Activated T-helper 2 cell treated with anti-CD3 and anti-CD28 coated beads, Interferon-gamma antibody, Interleukin-2, Interleukin-4, amounts not matched to agents 10 μg/mL and 5 μg/mL and 100 μg/mL, durations not matched to agents 14 hours and 24 hours and 36 hours (primary cell): ENCODE measurements at regions not wholly inside any gene's neighbourhood (a gene's known extent, or its start where the extent isn't known, plus 50 kb on each side); places are given as distances from the start of the nearest gene placed in this dataset.

ENCODE experiments used
- DNase-seq: peaks from one replicate; pipeline ENCODE4 v3.0.0; 2021; ENCODE audit warnings: low spot score
- H3K27ac Mint-ChIP-seq: one replicate; pipeline ENCODE4 v1.8.0; 2021; ENCODE audit warnings: mixed read lengths
- H3K27me3 Mint-ChIP-seq: one replicate; pipeline ENCODE4 v1.8.0; 2021; ENCODE audit warnings: low read depth, mixed read lengths
- H3K36me3 Mint-ChIP-seq: one replicate; pipeline ENCODE4 v1.8.0; 2021; ENCODE audit warnings: low read depth, mixed read lengths
- H3K4me1 Mint-ChIP-seq: one replicate; pipeline ENCODE4 v1.8.0; 2021; ENCODE audit warnings: low read depth, mixed read lengths
- H3K4me3 Mint-ChIP-seq: one replicate; pipeline ENCODE4 v1.8.0; 2021; ENCODE audit warnings: low read depth, mild to moderate bottlenecking, moderate library complexity, mixed read lengths
- H3K9me3 Mint-ChIP-seq: one replicate; pipeline ENCODE4 v1.8.0; 2021; ENCODE audit warnings: mixed read lengths
- intact Hi-C: fragments of 100-400 bp; cut with micrococcal nuclease; formaldehyde crosslinking; loops from one replicate; pipeline ENCODE4 v1.15.1; 2023

DNA sequence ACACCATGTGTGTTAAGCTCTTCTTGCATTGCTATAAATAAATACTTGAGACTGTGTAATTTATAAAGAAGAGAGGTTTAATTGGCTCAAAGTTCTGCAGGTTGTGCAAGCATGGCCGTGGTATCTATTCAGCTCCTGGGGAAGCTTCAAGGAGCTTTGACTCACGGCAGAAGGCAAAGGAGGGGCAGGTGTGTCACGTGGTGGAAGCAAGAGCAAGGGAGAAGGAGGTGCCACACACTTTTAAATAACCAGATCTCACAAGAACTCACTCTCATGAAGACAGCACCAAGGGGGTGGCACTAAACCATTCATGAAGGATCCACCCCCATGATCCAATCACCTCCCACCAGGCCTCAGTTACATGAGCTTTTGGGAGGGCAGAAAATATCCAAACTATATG is 193.7 kb downstream of the ERMARD start:
- no peak overlapping the region for H3K4me3 Mint-ChIP-seq

DNA sequence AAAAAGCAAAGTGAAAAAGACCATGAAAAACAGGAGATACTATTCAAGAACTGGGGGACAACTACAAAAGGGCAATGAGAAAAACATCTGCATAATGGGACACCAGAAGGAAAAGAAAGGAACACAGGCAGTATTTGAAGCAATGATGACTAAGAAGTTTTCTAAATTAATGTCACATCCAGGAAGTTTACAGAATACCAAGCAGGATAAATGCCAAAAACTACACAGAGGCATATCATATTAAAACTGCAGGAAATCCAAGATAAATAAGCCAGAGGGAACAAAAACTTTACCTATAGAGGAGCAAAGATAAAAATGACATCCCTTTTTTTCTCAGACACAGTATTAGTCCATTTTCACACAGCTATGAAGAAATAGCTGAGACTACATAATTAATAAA is 193.0 kb downstream of the ERMARD start:
- DNase-seq, result no peak
- intact Hi-C loops, result no loop called here
- H3K36me3 Mint-ChIP-seq, result peaks cover 4% of the 10 kb centered on the region
- H3K9me3 Mint-ChIP-seq, result peaks cover 21% of the 10 kb centered on the region
- no peak overlapping the region for H3K4me3 Mint-ChIP-seq
- no peak overlapping the region for H3K27ac Mint-ChIP-seq
- peaks cover 19% of the 10 kb centered on the region for H3K27me3 Mint-ChIP-seq
- H3K4me1 Mint-ChIP-seq, result peaks cover 18% of the 10 kb centered on the region

More for the DNA sequence above, 193.7 kb downstream of the ERMARD start:
- Mint-ChIP-seq H3K36me3 (peaks cover 4% of the 10 kb centered on the region), H3K27me3 (peaks cover 22% of the 10 kb centered on the region), H3K4me1 (peaks cover 18% of the 10 kb centered on the region), H3K9me3 (peaks cover 21% of the 10 kb centered on the region), H3K27ac (no peak overlapping the region)
- intact Hi-C loops, result no loop called here
- no peak for DNase-seq

DNA sequence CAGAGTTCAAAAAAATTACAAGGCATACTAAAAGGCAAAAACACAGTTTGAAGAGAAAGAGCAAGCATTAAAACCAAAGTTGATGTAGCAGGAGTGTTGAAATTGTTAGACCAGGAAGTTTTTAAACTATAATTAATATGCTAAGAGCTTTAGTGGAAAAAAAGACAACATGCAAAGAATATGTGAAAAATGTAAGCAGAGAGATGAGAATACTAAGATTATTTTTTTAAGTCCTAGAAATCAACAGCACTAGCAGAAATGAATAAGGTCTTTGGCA is 192.6 kb downstream of the ERMARD start:
- peaks cover 15% of the 10 kb centered on the region for H3K27me3 Mint-ChIP-seq
- peaks cover 18% of the 10 kb centered on the region for H3K4me1 Mint-ChIP-seq
- DNase-seq, result no peak
- intact Hi-C loops, result no loop called here
- peaks cover 21% of the 10 kb centered on the region for H3K9me3 Mint-ChIP-seq
- no peak overlapping the region for H3K27ac Mint-ChIP-seq
- no peak overlapping the region for H3K4me3 Mint-ChIP-seq
- peaks cover 4% of the 10 kb centered on the region for H3K36me3 Mint-ChIP-seq

DNA sequence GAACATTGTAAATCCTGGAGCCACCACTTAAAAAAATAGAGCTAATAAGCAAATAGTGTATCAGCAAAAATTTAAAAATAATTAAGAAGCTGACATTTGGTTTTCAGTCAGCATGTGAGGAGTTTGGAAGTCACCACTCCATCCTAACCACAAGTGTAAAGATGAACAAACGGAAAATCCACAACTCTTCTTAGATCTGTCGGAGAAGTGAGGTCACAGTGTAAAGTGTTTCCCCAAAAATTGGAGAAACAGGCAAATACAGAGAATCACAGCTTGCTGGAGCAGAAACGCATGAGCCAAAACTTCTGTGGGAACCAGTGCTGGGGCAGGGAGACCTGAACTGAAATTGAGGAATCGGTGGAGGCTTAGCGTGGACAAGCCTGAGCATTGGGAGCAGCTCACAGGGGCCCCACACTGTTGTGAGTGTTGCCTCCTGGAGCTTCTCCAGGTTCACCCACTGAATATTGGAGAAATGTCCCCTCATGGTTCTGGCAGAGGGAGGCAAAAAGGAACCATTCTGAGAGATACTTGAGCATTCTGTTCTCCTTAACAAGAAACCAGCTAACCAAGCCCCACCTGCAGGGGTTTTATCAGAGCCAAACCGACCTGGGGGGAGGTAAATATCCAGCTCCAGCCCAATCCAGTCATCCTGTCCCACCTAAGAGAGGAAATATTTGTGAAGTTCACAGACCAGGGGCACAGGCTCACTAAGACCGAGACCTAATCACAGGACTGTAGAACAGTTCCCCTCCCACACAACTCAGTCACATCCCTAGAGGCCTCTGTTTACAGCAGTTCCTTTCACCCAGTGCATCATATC is 192.0 kb downstream of the ERMARD start:
- Mint-ChIP-seq H3K9me3 (peaks cover 21% of the 10 kb centered on the region), H3K27ac (no peak overlapping the region), H3K4me1 (peaks cover 18% of the 10 kb centered on the region), H3K4me3 (no peak overlapping the region), H3K27me3 (peaks cover 15% of the 10 kb centered on the region), H3K36me3 (peaks cover 4% of the 10 kb centered on the region)
- intact Hi-C loops, result no loop called here
- no peak for DNase-seq

DNA sequence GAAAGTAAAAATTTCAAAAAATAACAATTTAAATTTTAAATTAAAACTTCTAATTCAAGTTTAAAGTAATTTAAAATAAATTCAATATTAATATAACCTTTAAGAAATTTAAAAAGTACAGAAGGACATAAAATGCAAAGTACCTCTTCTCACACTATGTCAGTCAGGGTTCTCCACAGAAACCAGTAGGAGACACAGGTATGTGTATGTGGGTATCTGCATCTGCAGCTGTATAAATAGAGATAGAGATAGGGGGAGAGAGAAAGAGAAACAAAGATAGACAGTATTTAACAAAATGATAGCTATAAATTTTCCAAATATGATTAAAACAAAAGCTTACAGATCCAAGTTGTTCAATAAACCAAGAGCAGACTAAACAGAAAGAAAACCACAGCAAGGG is 190.8 kb downstream of the ERMARD start:
- H3K4me1 Mint-ChIP-seq, result peaks cover 17% of the 10 kb centered on the region
- H3K27ac Mint-ChIP-seq, result no peak overlapping the region
- H3K4me3 Mint-ChIP-seq, result no peak overlapping the region
- DNase-seq, result no peak
- peaks cover 21% of the 10 kb centered on the region for H3K9me3 Mint-ChIP-seq
- intact Hi-C loops, result no loop called here
- H3K36me3 Mint-ChIP-seq, result peaks cover 4% of the 10 kb centered on the region
- peaks cover 9% of the 10 kb centered on the region for H3K27me3 Mint-ChIP-seq

DNA sequence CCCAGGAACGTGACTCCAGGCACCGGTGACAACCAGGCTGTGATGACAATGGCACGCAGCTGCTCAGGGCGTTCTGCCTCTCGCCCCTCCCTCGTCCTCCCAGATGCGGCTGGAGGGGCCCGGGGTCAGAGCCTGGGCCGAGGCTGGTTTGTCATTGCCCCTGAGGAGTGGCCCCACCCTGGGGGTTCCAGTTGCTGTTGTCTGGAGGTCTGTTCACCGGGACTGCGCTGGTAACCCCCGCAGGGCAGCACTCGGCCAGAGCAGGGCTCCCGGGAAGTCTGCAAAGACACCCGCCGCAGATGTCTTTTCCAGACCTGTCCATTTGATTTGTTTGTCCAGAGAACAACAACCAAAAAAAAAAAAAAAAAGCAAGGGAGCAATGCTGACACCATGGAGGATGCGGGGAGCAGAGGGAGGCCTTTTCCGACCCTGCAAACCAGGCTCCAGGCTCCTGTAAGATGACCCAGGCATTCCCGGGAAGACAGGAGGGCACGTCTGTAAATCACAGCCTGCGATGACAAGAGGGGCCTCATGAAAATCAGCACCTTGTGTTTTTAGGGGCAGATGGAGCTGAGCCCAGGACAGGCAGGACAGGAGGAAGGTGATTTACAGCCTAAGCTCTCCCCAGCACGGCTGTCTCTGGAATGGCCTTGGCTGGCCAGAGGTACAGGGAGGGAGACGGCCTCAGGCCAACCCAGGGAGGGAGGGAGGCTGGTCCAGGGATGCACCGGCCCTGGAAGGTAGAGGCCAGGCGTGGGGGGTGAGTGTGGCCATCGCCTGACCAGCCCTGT is 189.3 kb downstream of the ERMARD start:
- no peak for DNase-seq
- peaks cover 5% of the 10 kb centered on the region for H3K27me3 Mint-ChIP-seq
- H3K36me3 Mint-ChIP-seq, result peaks cover 4% of the 10 kb centered on the region
- intact Hi-C loops, result no loop called here
- peaks cover 21% of the 10 kb centered on the region for H3K9me3 Mint-ChIP-seq
- no peak overlapping the region for H3K4me3 Mint-ChIP-seq
- H3K27ac Mint-ChIP-seq, result no peak overlapping the region
- H3K4me1 Mint-ChIP-seq, result peaks cover 5% of the 10 kb centered on the region

DNA sequence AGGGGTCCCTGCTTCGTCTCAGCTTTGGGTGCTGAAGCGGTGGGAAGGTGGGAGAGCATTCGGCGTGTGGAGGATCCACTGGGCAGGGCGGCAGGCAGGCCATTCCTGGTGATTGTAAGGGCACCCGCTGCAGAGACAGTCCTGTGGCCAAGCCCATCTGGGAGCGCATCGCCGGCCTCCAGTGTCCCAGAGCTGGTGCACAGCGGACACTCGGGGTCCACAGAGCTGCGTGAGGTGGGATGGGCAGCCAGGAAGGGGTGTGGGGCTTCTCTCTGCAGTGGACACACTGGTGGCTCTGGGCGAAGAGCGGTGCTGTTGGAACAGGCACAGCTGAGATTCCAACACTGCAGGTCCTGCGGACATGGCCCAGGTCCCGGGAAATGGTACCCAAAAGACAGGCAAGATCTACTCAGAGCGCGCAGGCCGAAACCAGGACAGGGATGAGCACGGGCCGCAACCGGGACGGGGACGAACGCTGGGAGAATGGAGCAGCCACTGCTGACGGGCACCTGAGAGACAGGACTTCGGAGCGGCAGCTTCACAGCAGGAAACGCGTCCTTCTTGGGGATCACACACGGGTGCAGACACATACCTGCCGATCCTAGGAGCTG is 188.2 kb downstream of the ERMARD start:
- intact Hi-C loops, result no loop called here
- no peak for DNase-seq
- peaks cover 4% of the 10 kb centered on the region for H3K36me3 Mint-ChIP-seq
- no peak overlapping the region for H3K4me3 Mint-ChIP-seq
- peaks cover 14% of the 10 kb centered on the region for H3K9me3 Mint-ChIP-seq
- H3K27me3 Mint-ChIP-seq, result peaks cover 5% of the 10 kb centered on the region
- H3K27ac Mint-ChIP-seq, result no peak overlapping the region
- H3K4me1 Mint-ChIP-seq, result peaks cover 5% of the 10 kb centered on the region

DNA sequence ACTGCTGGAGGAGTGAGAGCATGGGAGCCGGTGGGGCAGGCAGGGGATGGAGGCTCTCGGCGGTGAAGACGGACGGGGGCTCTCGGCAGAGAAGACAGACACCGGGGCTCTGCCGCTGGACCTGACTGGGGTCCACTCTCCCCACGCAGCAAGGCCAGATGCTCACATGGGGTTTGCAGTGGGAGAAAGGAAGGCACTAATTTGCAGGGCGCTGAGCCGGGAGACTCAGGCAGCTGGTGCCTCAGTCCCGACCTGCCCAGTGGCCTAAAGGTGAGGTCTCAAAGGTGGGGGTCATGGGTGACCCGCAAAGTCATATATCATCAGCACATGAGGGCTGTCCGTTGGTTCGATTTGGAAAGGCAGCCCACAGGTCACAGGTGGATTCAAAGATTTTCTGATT is 187.3 kb downstream of the ERMARD start:
- Mint-ChIP-seq H3K27me3 (peaks cover 3% of the 10 kb centered on the region), H3K36me3 (no peaks in the 10 kb centered on the region), H3K4me1 (peaks cover 2% of the 10 kb centered on the region), H3K4me3 (no peak overlapping the region), H3K9me3 (peaks cover 5% of the 10 kb centered on the region), H3K27ac (no peak overlapping the region)
- no peak for DNase-seq
- intact Hi-C loops, result no loop called here

DNA sequence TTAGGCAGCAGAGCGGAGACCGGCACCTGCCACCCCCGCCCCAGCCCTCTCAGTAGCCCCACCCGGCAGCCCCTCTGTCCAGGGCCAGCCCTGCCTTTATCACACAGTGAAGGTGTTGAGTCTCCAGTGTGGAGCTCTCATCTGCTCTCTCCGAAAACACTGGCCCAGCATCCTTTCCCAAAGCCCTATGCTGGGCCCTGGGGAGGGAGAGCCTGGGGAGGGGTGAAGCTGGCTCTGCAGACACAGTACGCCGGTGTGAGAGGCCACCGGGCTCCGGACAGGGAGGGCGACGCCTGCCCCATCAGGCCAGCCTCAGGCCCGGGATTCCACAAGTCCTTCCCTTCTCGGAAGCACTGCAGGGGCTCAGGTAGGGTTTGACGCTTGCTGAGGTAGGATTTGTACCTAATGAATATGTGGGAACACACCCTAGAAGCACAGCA is 186.9 kb downstream of the ERMARD start:
- DNase-seq, result no peak
- Mint-ChIP-seq H3K4me3 (no peak overlapping the region), H3K27ac (no peak overlapping the region), H3K9me3 (peaks cover 2% of the 10 kb centered on the region), H3K27me3 (peaks cover 3% of the 10 kb centered on the region), H3K4me1 (peaks cover under 1% of the 10 kb centered on the region), H3K36me3 (no peaks in the 10 kb centered on the region)
- intact Hi-C loops, result no loop called here

DNA sequence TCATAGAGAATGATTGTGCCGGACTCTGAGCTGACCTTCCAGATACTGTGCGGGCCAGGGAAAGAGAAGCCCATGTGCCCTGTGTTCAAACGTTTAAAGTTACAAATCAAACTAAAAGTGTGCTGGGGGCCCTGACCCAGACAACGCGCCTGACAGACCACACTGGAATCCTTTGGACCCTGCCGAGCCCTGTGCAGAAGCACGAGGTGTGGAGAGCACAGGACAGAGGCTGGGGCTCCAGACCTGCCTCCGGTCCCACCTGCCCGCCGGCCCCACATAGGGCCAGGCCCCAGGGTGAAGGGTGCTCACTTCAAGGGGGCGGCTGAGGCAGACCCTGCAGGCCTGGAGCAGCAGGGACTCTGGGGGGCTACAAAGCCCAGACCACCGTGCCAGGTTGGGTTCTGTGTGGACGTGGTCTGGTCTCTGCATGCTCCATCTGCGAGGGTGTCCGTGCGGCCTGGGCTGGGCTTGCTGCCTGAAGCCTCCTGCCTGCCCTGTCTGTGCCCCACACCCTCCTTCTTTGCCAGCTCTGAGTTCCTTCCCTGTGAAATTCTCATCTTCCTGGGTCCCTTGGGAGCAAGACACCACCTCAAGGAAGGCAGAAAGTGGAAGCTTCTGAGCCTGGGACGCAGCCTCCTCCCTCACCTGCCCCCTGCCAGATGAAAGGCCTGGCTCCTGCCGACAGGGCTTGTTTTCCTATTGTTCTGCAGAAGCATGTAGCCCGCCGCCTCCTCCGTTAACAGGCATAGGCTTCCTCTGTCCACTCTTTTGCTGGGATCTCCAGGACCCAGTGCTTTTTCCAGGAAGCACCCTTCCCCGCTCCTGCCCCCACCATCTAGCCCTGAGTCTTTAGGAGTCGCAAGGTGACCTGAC is 186.2 kb downstream of the ERMARD start:
- intact Hi-C loops, result no loop called here
- no peak for DNase-seq
- Mint-ChIP-seq H3K9me3 (no peaks in the 10 kb centered on the region), H3K27ac (no peak overlapping the region), H3K36me3 (no peaks in the 10 kb centered on the region), H3K27me3 (peaks cover 3% of the 10 kb centered on the region), H3K4me1 (no peaks in the 10 kb centered on the region), H3K4me3 (no peak overlapping the region)

DNA sequence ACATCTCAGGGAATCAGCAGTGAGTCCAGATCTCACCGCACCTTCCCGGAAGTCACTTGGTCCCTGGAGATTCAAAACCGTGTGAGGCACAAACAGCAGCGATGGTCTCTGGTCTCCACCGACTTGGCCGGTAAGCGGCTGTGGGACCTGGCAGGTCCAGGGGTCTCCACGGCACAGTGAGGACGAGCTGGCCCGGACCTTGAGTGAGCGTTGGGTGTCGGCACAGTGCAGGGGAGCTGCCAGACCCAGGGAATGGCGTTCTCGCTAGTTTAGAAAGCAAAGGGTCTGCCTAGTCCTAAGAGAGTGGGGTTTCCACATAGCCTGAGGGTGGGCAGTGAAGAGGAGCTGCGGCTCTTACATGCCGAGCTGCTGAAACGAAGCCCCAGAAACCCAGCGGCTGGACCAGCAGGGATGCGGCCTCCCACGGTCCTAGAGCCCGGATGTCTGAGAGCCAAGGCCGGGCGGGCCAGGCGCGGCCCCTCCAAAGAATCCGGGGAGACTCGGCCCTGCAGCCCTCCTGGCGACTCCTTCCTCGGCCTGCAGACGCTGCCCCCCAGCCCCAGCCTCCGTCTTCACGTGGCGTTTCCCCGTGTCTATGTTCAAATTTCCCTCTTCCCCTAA is 185.0 kb downstream of the ERMARD start:
- Mint-ChIP-seq H3K36me3 (no peaks in the 10 kb centered on the region), H3K27me3 (peaks cover 2% of the 10 kb centered on the region), H3K9me3 (no peaks in the 10 kb centered on the region), H3K27ac (no peak overlapping the region), H3K4me3 (no peak overlapping the region), H3K4me1 (no peaks in the 10 kb centered on the region)
- intact Hi-C loops, result no loop called here
- no peak for DNase-seq

DNA sequence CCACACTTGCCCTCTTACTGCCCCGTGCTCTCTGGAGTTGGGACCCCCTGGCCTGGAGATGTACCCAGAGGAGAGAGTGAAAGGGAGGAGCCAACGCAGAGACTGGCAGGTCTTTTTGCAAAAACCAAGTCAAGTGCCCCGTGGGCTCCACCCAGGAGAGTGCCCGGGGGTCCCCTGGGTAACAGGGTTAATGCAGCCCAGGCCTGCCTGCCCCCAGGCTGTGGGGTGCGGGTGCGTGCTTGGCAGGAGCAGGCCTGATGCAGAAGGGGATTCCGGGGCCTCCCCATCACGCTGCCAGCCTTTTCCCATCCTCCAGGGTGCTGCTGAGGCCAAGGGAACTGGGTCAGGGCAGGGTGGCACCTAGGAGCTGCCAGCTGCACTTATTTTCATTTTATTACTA is 184.4 kb downstream of the ERMARD start:
- no peak overlapping the region for H3K4me3 Mint-ChIP-seq
- no peaks in the 10 kb centered on the region for H3K36me3 Mint-ChIP-seq
- no peaks in the 10 kb centered on the region for H3K4me1 Mint-ChIP-seq

More for the DNA sequence above, 184.4 kb downstream of the ERMARD start:
- intact Hi-C loops, result no loop called here
- Mint-ChIP-seq H3K9me3 (no peaks in the 10 kb centered on the region), H3K27ac (no peak overlapping the region), H3K27me3 (peaks cover 1% of the 10 kb centered on the region)
- DNase-seq, result no peak
